ENCODE measurements at regions not wholly inside any gene's neighbourhood (a gene's known extent, or its start where the extent isn't known, plus 50 kb on each side); places are given as distances from the start of the nearest gene placed in this dataset.

DNA sequence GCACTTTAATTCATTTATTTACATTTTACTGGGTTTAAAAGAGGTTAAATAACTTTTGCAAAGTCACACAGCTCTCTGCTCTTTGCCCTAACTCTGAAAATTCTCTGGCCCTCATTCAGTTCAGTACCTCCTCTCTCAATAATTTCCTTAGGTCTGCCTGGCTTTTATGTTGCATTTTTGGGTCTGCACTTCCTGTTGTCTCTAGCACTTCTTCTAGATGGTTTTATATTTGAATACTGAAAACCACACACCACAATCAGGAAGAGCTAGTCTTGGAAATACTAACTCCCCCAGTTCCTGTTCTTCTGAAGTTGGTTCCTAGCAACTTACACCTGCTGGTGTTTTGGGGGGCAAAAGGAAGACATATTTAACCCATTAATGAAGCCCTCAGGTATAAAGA is 577.9 kb downstream of the HS3ST4 start:
- TF ChIP-seq, protein P1, sequence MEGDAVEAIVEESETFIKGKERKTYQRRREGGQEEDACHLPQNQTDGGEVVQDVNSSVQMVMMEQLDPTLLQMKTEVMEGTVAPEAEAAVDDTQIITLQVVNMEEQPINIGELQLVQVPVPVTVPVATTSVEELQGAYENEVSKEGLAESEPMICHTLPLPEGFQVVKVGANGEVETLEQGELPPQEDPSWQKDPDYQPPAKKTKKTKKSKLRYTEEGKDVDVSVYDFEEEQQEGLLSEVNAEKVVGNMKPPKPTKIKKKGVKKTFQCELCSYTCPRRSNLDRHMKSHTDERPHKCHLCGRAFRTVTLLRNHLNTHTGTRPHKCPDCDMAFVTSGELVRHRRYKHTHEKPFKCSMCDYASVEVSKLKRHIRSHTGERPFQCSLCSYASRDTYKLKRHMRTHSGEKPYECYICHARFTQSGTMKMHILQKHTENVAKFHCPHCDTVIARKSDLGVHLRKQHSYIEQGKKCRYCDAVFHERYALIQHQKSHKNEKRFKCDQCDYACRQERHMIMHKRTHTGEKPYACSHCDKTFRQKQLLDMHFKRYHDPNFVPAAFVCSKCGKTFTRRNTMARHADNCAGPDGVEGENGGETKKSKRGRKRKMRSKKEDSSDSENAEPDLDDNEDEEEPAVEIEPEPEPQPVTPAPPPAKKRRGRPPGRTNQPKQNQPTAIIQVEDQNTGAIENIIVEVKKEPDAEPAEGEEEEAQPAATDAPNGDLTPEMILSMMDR (IDR thresholded peaks at IDR 0.05) = no peak
- TF ChIP-seq POLR2A (IDR thresholded peaks at IDR 0.05) = no peak
